ENCODE measurements at regions not wholly inside any gene's neighbourhood (a gene's known extent, or its start where the extent isn't known, plus 50 kb on each side); places are given as distances from the start of the nearest gene placed in this dataset.

- no peak for DNase-seq (ENCODE audit: low spot score)
Observed at GRCh38 chr12:76611533-76611932, 52.0 kb upstream of the OSBPL8 start.

- no peak for DNase-seq (ENCODE audit: low spot score)
Observed at GRCh38 chr12:76614364-76614763, 54.8 kb upstream of the OSBPL8 start.

GRCh38 chr12:76618031-76618430 is 58.5 kb upstream of the OSBPL8 start:
- no peak for DNase-seq (ENCODE audit: low spot score)

GRCh38 chr12:76621582-76622024 is 62.0 kb upstream of the OSBPL8 start:
- DNase-seq (ENCODE audit: low spot score): peak; percentile 51

GRCh38 chr12:76622351-76622750 is 62.8 kb upstream of the OSBPL8 start:
- no peak for DNase-seq (ENCODE audit: low spot score)

- DNase-seq (ENCODE audit: low spot score): no peak
Observed at GRCh38 chr12:76622915-76623314, 63.3 kb upstream of the OSBPL8 start.

- DNase-seq (ENCODE audit: low spot score): no peak
Observed at GRCh38 chr12:76623931-76624330, 64.4 kb upstream of the OSBPL8 start.

GRCh38 chr12:76627346-76628135 is 68.0 kb upstream of the OSBPL8 start:
- DNase-seq (ENCODE audit: low spot score): no peak

GRCh38 chr12:76628745-76629144 is 69.2 kb upstream of the OSBPL8 start:
- DNase-seq (ENCODE audit: low spot score): no peak

GRCh38 chr12:76631741-76632140 is 72.2 kb upstream of the OSBPL8 start:
- no peak for DNase-seq (ENCODE audit: low spot score)

- DNase-seq (ENCODE audit: low spot score): no peak
Observed at GRCh38 chr12:76633415-76633814, 73.8 kb upstream of the OSBPL8 start.

GRCh38 chr12:76634133-76634532 is 74.6 kb upstream of the OSBPL8 start:
- no peak for DNase-seq (ENCODE audit: low spot score)

- DNase-seq (ENCODE audit: low spot score): no peak
Observed at GRCh38 chr12:76636121-76636692, 76.6 kb upstream of the OSBPL8 start.

- no peak for DNase-seq (ENCODE audit: low spot score)
Observed at GRCh38 chr12:76637807-76638206, 78.2 kb upstream of the OSBPL8 start.

- DNase-seq (ENCODE audit: low spot score): no peak
Observed at GRCh38 chr12:76639646-76640045, 80.1 kb upstream of the OSBPL8 start.

GRCh38 chr12:76641073-76641472 is 81.5 kb upstream of the OSBPL8 start:
- no peak for DNase-seq (ENCODE audit: low spot score)

- DNase-seq (ENCODE audit: low spot score): no peak
Observed at GRCh38 chr12:76641961-76642360, 82.4 kb upstream of the OSBPL8 start.

- DNase-seq (ENCODE audit: low spot score): no peak
Observed at GRCh38 chr12:76643438-76643837, 83.9 kb upstream of the OSBPL8 start.

- DNase-seq (ENCODE audit: low spot score): no peak
Observed at GRCh38 chr12:76644950-76645349, 85.4 kb upstream of the OSBPL8 start.

GRCh38 chr12:76645934-76646333 is 86.4 kb upstream of the OSBPL8 start:
- no peak for DNase-seq (ENCODE audit: low spot score)

GRCh38 chr12:76646366-76646765 is 86.8 kb upstream of the OSBPL8 start:
- DNase-seq (ENCODE audit: low spot score): no peak

GRCh38 chr12:76649099-76649498 is 89.5 kb upstream of the OSBPL8 start:
- DNase-seq (ENCODE audit: low spot score): no peak

GRCh38 chr12:76652402-76652801 is 92.8 kb upstream of the OSBPL8 start:
- DNase-seq (ENCODE audit: low spot score): no peak

- no peak for DNase-seq (ENCODE audit: low spot score)
Observed at GRCh38 chr12:76653342-76653741, 93.8 kb upstream of the OSBPL8 start.

Data from HuH-7.5 (cell line).